ENCODE measurements at regions not wholly inside any gene's neighbourhood (a gene's known extent, or its start where the extent isn't known, plus 50 kb on each side); places are given as distances from the start of the nearest gene placed in this dataset.

DNA sequence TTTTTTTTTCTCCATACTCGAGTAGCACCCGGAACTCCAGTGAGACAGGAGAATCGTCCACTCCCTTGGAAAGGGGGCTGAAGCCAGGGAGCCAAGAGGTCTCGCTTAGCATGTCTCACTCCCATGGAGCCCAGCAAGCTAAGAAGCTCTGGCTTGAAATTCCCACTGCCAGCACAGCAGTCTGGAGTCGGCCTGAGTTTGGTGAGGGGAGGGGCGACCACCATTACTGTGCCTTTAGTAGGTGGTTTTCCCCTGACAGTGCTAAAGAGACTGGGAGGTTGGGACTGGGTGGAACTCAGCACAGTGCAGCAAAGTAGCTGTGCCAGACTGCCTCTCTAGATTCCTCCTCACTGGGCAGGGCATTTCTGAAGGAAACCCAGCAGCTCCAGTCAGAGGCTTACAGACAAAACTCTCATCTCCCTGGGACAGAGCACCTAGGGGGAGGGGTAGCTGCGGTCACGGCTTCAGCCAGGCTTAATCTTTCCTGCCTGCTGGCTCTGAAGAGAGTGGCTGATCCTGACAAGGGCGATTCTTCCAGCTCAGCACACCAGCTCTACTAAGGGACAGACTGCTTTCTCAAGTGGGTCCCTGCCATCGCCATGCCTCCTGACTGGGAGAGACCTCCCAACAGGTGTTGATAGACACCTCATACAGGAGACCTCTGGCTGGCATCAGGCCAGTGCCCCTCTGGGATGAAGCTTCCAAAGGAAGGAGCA is 414.5 kb upstream of the ZNF608 start:
- TF ChIP-seq POLR2A (IDR thresholded peaks at IDR 0.05), result no peak
- TF ChIP-seq, protein P1, sequence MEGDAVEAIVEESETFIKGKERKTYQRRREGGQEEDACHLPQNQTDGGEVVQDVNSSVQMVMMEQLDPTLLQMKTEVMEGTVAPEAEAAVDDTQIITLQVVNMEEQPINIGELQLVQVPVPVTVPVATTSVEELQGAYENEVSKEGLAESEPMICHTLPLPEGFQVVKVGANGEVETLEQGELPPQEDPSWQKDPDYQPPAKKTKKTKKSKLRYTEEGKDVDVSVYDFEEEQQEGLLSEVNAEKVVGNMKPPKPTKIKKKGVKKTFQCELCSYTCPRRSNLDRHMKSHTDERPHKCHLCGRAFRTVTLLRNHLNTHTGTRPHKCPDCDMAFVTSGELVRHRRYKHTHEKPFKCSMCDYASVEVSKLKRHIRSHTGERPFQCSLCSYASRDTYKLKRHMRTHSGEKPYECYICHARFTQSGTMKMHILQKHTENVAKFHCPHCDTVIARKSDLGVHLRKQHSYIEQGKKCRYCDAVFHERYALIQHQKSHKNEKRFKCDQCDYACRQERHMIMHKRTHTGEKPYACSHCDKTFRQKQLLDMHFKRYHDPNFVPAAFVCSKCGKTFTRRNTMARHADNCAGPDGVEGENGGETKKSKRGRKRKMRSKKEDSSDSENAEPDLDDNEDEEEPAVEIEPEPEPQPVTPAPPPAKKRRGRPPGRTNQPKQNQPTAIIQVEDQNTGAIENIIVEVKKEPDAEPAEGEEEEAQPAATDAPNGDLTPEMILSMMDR (IDR thresholded peaks at IDR 0.05), result no peak

Data from sigmoid colon (tissue), 3 donors.